B cell (primary cell): ENCODE measurements at regions not wholly inside any gene's neighbourhood (a gene's known extent, or its start where the extent isn't known, plus 50 kb on each side); places are given as distances from the start of the nearest gene placed in this dataset.

Source experiments
- CTCF ChIP-seq: fragments of 200-600 bp; IDR thresholded peaks from one replicate; pipeline ENCODE4 v1.8.0; 2022; ENCODE audit warnings: antibody characterized with exemption, mild to moderate bottlenecking
- EZH2 ChIP-seq: IDR thresholded peaks from 2 replicates; pipeline ENCODE4 v1.6.1; 2012; ENCODE audit warnings: borderline replicate concordance, low read depth, mild to moderate bottlenecking, moderate library complexity, low read length; ENCODE audit not compliant: insufficient read depth, poor library complexity, severe bottlenecking

GRCh38 chr15:60122691-60123090 lies 118.6 kb downstream of the FOXB1 start:
- no peak for TF ChIP-seq CTCF
- no peak for TF ChIP-seq EZH2
